HepG2 (cell line): ENCODE measurements at regions not wholly inside any gene's neighbourhood (a gene's known extent, or its start where the extent isn't known, plus 50 kb on each side); places are given as distances from the start of the nearest gene placed in this dataset.

Experiments
- ATAC-seq: fragments of 200-7000 bp; cut with Tn5 transposase; 3 replicates; pipeline ENCODE4 v1.9.1; 2020; ENCODE audit warnings: mild to moderate bottlenecking, moderate library complexity
- BruUV-seq: library from RNA; stranded (reverse); fragments of 400-500 nt; replicated peaks from 2 replicates; lab custom pipeline; 2021; lab: Mats Ljungman, UMichigan
- CTCF ChIA-PET: fragments of 300-600 bp; formaldehyde crosslinking; extraction: SDS; loops from one replicate; lab custom pipeline; 2021; ENCODE audit warnings: low total read pairs, inconsistent platforms, low intra/inter-chr PET ratio; lab: Yijun Ruan, JAX
- POLR2A ChIA-PET: fragments of 350-600 bp; sonication (Branson Sonifier 250); formaldehyde crosslinking; loops from one replicate; lab custom pipeline; 2020; ENCODE audit warnings: antibody characterized with exemption, inconsistent platforms; lab: Yijun Ruan, JAX
- DNase-seq: peaks from one replicate; pipeline ENCODE4 v3.0.0-alpha.2; 2015; ENCODE audit warnings: low spot score
- FAIRE-seq: peaks from 3 replicates; lab custom pipeline; 2011; peaks lifted over from hg19 to GRCh38; lab: Jason Lieb, UNC
- H2AFZ ChIP-seq: one replicate; pipeline ENCODE4 v1.6.1; 2011; ENCODE audit warnings: low read length, inconsistent platforms
- H3K27ac ChIP-seq: fragments of 300-600 bp; 3 replicates; pipeline ENCODE4 v1.8.0; 2011; ENCODE audit warnings: mixed run types, mild to moderate bottlenecking, mixed read lengths, low read length, inconsistent platforms; ENCODE audit not compliant: insufficient read depth; ENCODE audit errors: extremely low read length
- H3K27me3 ChIP-seq, 2 experiments: fragments of 200-600 bp in 1 of 2; 2 replicates in 1 of 2; 3 replicates in 1 of 2; pipeline versions ENCODE4 v1.6.0 to v1.8.0; 2011; ENCODE audit warnings: low read length in 2 of 2, mild to moderate bottlenecking in 2 of 2, moderate library complexity in 2 of 2, inconsistent platforms in 1 of 2; ENCODE audit not compliant: insufficient read depth in 2 of 2, control insufficient read depth in 1 of 2
- H3K36me3 ChIP-seq, 2 experiments: fragments of 200-600 bp in 1 of 2; replicated peaks in 1 of 2; 2 replicates in 1 of 2; 3 replicates in 1 of 2; pipeline versions ENCODE4 v1.5.1 to v1.8.0; 2011; ENCODE audit warnings: low read length in 2 of 2, inconsistent platforms in 1 of 2; ENCODE audit not compliant: insufficient read depth in 2 of 2, control insufficient read depth in 1 of 2
- H3K4me1 ChIP-seq: 2 replicates; pipeline ENCODE4 v1.5.1; 2012; ENCODE audit warnings: low read length, inconsistent platforms; ENCODE audit not compliant: insufficient read depth
- H3K4me2 ChIP-seq: 2 replicates; pipeline ENCODE4 v1.6.0; 2011; ENCODE audit warnings: low read depth, low read length, inconsistent platforms
- H3K4me3 ChIP-seq, 3 experiments: fragments of 200-600 bp in 1 of 3; sonication (generic), shearing (Covaris generic) in 1 of 3; replicated peaks in 1 of 3; 2 replicates each; pipeline ENCODE4 v1.5.1; 2011 to 2016; ENCODE audit warnings: low read length in 3 of 3, inconsistent platforms in 2 of 3, low read depth in 2 of 3, mild to moderate bottlenecking in 2 of 3, control low read depth in 1 of 3, mixed read lengths in 1 of 3; ENCODE audit not compliant: insufficient read depth in 1 of 3
- H3K79me2 ChIP-seq: one replicate; pipeline ENCODE4 v1.6.1; 2011; ENCODE audit warnings: low read length, inconsistent platforms; ENCODE audit not compliant: insufficient read depth
- H3K9ac ChIP-seq: 2 replicates; pipeline ENCODE4 v1.6.0; 2011; ENCODE audit warnings: mild to moderate bottlenecking, low read depth, low read length, inconsistent platforms; ENCODE audit not compliant: insufficient read depth
- H3K9me3 ChIP-seq: 2 replicates; pipeline ENCODE4 v1.5.1; 2012; ENCODE audit warnings: mild to moderate bottlenecking, low read length
- H4K20me1 ChIP-seq: 2 replicates; pipeline ENCODE4 v1.6.0; 2011; ENCODE audit warnings: inconsistent platforms, mild to moderate bottlenecking, low read length, moderate library complexity; ENCODE audit not compliant: insufficient read depth
- FOXA1 ChIP-seq, 2 experiments: fragments of 450-650 bp in 1 of 2; sonication (generic) in 1 of 2; formaldehyde crosslinking in 1 of 2; IDR thresholded peaks; 2 replicates each; pipeline versions ENCODE4 v1.4.0 to v1.6.1; 2016 to 2020; ENCODE audit warnings: missing genetic modification reagents in 1 of 2
- IKZF1 ChIP-seq: fragments of 450-650 bp; IDR thresholded peaks from 2 replicates; pipeline ENCODE4 v1.7.1; 2016
- IRF2 ChIP-seq: IDR thresholded peaks from 2 replicates; pipeline ENCODE4 v1.6.1; 2018; ENCODE audit warnings: missing genetic modification reagents, missing compliant biosample characterization
- ZBTB7B ChIP-seq: sonication (generic); formaldehyde crosslinking; IDR thresholded peaks from 2 replicates; pipeline ENCODE4 v1.4.0; 2020; ENCODE audit warnings: missing genetic modification reagents
- ZFP36 ChIP-seq: fragments of 150-350 bp; IDR thresholded peaks from 2 replicates; pipeline ENCODE4 v1.6.1; 2018; ENCODE audit warnings: borderline replicate concordance, low read length, low read depth; ENCODE audit not compliant: partially characterized antibody
- WGBS: methylation state at CpG from one replicate; pipeline ENCODE4 v1.1.6; 2017; ENCODE audit warnings: low lambda C conversion rate; 5-methylcytosine and 5-hydroxymethylcytosine counted together
- in situ Hi-C: cut with HindIII; loops from 2 replicates; pipeline ENCODE4 v1.10.0; 2017; ENCODE audit warnings: low pct_unique_long_range_greater_than_20kb; ENCODE audit not compliant: extremely low pct_ligation_motif_present
- intact Hi-C: fragments of 100-400 bp; cut with micrococcal nuclease; formaldehyde crosslinking; loops from one replicate; pipeline ENCODE4 v1.10.0; 2022; ENCODE audit not compliant: unreplicated experiment
- TF ChIP-seq, protein P1 (sequence below): sonication (generic); formaldehyde crosslinking; IDR thresholded peaks from 2 replicates; pipeline ENCODE4 v1.9.0; 2021; ENCODE audit warnings: mild to moderate bottlenecking, missing genetic modification reagents
- TF ChIP-seq, protein P2 (sequence below): sonication (generic); formaldehyde crosslinking; IDR thresholded peaks from 2 replicates; pipeline ENCODE4 v1.9.0; 2021; ENCODE audit warnings: missing genetic modification reagents, borderline replicate concordance

DNA sequence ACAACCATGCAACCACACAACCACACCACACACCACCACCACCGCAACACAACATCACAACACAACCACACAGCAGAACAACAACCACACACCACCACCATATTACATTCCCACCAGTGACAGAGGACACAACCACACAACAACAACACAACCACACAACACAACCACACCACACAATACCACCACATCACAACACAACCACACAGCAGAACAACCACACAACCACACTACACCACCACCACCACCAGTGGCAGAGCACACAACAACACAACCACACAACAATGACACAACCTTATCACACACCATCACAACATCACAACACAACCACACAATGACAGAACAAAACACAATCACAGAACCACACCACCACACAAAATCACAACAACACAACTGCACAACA, 313.0 kb upstream of the MYT1L start:
- Histone ChIP-seq H3K27ac (no peak overlapping the region), H3K27me3 (peaks cover 2 to 29% of the 10 kb centered on the region in 2 experiments; a peak in 4 of 5 replicates), H3K79me2 (no peaks in the 10 kb centered on the region), H2AFZ (no peak overlapping the region), H3K4me3 (no peak overlapping the region), H4K20me1 (no peaks in the 10 kb centered on the region), H3K4me2 (no peak overlapping the region), H3K36me3 (no peaks in the 10 kb centered on the region), H3K9ac (no peak overlapping the region), H3K9me3 (no peaks in the 10 kb centered on the region), H3K4me1 (no peaks in the 10 kb centered on the region)
- POLR2A ChIA-PET = no interaction called here
- intact Hi-C loops = no loop called here
- 97% methylated on average over 1 of the region's 1 CpG for WGBS
- no peak for DNase-seq
- no TSS peak for BruUV-seq
- FAIRE-seq = no peak
- in situ Hi-C loops = no loop called here
- TF ChIP-seq, protein P1, sequence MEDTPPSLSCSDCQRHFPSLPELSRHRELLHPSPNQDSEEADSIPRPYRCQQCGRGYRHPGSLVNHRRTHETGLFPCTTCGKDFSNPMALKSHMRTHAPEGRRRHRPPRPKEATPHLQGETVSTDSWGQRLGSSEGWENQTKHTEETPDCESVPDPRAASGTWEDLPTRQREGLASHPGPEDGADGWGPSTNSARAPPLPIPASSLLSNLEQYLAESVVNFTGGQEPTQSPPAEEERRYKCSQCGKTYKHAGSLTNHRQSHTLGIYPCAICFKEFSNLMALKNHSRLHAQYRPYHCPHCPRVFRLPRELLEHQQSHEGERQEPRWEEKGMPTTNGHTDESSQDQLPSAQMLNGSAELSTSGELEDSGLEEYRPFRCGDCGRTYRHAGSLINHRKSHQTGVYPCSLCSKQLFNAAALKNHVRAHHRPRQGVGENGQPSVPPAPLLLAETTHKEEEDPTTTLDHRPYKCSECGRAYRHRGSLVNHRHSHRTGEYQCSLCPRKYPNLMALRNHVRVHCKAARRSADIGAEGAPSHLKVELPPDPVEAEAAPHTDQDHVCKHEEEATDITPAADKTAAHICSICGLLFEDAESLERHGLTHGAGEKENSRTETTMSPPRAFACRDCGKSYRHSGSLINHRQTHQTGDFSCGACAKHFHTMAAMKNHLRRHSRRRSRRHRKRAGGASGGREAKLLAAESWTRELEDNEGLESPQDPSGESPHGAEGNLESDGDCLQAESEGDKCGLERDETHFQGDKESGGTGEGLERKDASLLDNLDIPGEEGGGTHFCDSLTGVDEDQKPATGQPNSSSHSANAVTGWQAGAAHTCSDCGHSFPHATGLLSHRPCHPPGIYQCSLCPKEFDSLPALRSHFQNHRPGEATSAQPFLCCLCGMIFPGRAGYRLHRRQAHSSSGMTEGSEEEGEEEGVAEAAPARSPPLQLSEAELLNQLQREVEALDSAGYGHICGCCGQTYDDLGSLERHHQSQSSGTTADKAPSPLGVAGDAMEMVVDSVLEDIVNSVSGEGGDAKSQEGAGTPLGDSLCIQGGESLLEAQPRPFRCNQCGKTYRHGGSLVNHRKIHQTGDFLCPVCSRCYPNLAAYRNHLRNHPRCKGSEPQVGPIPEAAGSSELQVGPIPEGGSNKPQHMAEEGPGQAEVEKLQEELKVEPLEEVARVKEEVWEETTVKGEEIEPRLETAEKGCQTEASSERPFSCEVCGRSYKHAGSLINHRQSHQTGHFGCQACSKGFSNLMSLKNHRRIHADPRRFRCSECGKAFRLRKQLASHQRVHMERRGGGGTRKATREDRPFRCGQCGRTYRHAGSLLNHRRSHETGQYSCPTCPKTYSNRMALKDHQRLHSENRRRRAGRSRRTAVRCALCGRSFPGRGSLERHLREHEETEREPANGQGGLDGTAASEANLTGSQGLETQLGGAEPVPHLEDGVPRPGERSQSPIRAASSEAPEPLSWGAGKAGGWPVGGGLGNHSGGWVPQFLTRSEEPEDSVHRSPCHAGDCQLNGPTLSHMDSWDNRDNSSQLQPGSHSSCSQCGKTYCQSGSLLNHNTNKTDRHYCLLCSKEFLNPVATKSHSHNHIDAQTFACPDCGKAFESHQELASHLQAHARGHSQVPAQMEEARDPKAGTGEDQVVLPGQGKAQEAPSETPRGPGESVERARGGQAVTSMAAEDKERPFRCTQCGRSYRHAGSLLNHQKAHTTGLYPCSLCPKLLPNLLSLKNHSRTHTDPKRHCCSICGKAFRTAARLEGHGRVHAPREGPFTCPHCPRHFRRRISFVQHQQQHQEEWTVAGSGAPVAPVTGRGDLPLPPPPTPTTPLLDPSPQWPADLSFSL (CRISPR knock-in tag) = peak; percentile 97
- TF ChIP-seq FOXA1 (IDR thresholded peaks at IDR 0.05) = 0 out of 2 replicates have a peak, but pooled peaks have one; percentile 30
- no peak for TF ChIP-seq FOXA1 (CRISPR knock-in tag; IDR thresholded peaks at IDR 0.05)
- TF ChIP-seq, protein P2, sequence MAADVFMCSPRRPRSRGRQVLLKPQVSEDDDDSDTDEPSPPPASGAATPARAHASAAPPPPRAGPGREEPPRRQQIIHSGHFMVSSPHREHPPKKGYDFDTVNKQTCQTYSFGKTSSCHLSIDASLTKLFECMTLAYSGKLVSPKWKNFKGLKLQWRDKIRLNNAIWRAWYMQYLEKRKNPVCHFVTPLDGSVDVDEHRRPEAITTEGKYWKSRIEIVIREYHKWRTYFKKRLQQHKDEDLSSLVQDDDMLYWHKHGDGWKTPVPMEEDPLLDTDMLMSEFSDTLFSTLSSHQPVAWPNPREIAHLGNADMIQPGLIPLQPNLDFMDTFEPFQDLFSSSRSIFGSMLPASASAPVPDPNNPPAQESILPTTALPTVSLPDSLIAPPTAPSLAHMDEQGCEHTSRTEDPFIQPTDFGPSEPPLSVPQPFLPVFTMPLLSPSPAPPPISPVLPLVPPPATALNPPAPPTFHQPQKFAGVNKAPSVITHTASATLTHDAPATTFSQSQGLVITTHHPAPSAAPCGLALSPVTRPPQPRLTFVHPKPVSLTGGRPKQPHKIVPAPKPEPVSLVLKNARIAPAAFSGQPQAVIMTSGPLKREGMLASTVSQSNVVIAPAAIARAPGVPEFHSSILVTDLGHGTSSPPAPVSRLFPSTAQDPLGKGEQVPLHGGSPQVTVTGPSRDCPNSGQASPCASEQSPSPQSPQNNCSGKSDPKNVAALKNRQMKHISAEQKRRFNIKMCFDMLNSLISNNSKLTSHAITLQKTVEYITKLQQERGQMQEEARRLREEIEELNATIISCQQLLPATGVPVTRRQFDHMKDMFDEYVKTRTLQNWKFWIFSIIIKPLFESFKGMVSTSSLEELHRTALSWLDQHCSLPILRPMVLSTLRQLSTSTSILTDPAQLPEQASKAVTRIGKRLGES (CRISPR knock-in tag) = no peak
- 0 out of 2 replicates have a peak, but pooled peaks have one; percentile 56 for TF ChIP-seq IKZF1
- TF ChIP-seq IRF2 (CRISPR knock-in tag) = no peak
- TF ChIP-seq ZBTB7B = no peak
- no peak for TF ChIP-seq ZFP36
- CTCF ChIA-PET = no interaction called here
- ATAC-seq = no peak
